ENCODE measurements at regions not wholly inside any gene's neighbourhood (a gene's known extent, or its start where the extent isn't known, plus 50 kb on each side); places are given as distances from the start of the nearest gene placed in this dataset.
A peak's percentile ranks its signal among the peaks of the same experiment; 100 is the strongest.
"Not testable (repeated sequence)": the region's sequence is repeated elsewhere in the genome, so short reads cannot be mapped to it uniquely, and the experiment has no call there.

DNA sequence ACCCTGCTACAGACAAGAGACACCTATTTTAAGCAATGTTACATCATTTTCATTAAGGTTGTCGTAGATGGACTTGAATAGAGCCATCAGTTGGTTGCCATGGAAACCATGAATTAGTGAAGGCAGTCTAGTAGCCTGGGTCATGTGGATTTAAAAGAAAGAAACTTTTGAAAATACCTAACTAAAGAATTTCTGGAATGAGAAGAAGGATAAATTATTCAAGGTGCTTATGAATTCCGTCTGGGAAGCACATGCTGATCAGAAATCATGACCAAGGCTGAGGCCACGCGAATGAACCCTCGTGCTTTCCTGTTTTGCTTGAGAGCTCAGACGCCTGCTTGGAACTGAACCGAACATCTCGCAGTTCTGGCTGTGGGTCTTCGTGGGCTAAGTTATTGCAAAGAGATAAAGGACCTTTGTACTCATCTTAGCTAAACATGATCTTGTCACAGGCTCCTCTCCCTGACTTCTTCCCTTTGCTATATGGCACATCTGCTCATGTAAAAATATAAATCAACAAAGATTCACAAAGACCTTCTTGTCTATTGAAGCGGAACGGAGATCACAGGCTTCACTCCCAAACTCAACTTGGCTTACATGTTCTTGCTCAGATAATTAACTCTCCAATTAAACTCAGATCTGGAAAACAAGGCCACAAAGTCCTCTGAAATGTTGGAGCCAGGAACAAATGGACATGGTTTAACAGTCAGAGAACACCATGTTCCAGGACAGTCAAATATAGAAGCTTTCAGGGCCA lies 140.2 kb downstream of the NUFIP1 start:
- DNase-seq: no peak

DNA sequence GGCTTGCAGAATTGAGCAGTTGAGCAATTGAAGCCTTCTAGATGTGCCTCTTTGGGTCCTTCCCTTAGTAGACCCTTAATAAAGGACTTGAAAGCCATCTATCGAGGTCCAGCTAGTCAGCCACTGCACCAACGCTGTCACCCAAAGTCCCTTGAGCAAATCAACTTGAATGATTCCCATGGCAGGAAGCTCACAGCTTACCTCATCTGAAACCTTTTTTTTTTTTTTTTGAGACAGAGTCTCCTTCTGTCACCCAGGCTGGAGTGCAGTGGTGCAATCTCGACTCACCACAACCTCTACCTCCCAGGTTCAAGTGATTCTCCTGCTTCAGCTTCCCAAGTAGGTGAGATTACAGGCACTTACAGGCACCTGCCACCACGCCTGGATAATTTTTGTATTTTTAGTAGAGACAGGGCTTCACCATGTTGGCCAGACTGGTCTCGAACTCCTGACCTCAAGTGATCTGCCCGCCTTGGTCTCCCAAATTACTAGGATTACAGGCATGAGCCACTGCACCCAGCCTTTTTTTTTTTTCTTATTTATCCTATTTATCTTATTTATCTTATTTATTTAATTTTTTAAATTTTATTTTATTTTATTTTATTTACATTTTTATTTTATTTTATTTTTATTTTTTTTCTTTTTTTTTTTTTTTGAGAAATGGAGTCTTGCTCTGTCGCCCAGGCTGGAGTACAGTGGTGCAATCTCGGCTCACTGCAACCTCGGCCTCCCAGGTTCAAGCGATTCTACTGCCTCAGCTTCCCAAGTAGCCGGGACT lies 143.8 kb downstream of the NUFIP1 start:
- DNase-seq: not testable (repeated sequence)

DNA sequence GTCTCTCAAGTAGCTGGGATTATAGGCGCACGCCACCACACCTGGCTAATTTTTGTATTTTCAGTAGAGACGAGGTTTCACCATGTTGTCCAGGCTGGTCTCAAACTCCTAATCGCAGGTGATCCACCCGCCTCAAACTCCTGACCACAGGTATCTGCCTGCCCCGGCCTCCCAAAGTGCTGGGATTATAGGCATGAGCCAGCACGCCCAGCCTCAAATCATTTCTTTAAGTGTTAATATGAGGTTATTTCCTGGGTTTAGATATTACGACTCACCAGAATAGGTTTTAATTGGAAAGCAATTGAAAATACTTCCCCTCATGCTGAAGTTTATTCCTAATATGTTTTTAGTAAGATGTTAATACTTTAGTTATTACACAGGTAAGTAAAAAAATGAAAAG lies 144.5 kb downstream of the NUFIP1 start:
- DNase-seq: no peak

DNA sequence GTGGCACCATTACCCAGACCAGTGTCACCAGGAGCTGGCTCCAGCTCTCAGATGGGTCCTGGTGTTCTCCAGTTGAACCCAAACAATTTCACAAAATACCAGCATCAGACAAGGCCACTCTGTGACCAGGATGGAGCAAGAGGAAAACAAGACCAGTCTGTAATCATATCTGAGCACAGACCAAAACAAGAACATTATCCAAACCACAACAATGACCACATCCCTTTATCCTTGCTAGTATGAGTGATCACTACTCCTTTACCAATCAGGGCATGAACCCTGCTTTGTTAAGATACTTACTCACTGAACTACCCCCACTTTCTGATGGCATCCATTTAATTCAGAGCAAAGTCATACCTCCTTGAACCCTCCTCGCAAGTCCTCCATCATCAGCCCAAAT lies 145.9 kb downstream of the NUFIP1 start:
- DNase-seq: no peak

DNA sequence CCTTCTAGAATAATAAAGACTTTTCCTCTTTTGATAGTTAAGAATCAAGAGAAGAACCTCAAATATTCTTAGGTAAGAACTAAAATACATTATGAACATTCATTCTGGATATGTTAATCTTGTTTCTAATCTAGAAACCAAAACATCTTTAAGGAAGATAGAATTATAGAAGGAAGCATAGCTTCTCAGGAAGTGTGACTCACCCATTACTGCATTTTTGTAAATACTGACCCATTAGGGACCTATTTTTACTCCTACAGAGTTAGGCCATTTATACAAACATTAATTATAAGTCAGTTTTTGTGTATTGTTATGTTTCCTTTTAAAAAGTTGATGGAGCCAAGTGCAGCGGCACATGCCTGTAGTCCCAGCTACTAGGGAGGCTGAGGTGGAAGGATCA lies 147.1 kb downstream of the NUFIP1 start:
- DNase-seq: no peak

DNA sequence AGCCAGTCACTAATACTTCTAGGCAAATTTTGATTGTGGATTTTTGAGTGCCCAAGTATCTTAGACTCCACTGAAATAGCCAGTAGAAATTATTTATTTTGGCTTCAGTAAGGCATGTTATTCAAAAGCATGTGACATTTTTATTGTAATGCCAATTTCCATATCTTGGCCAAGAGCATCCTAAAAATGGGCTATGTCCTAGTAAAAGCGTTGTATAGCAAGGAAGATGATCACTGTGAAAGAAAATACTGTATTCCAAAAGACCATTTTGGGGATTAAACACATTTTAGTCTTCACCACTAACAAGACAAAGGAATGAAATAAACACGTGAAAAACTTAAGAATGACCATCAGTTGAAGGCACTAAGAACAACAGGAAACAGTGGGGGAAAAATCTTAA lies 149.1 kb downstream of the NUFIP1 start:
- no peak for DNase-seq

DNA sequence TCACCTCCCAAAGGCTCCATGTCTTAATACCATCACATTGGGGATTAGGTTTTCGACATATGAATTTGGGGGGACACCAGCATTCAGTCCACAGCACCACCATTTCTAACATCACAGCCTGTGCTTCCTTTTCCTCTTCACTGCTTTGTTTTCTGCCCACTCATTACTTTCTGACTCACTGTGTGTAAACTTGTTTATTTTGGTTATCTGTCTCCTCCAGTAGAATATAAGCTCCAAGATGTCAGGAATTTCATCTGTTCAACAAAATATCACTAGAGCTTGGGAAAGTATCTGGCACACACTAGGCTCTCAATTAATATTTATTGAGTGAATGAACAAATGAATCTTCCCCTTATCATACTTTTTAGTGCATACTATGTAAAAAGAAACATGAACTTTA lies 152.0 kb downstream of the NUFIP1 start:
- DNase-seq: no peak

DNA sequence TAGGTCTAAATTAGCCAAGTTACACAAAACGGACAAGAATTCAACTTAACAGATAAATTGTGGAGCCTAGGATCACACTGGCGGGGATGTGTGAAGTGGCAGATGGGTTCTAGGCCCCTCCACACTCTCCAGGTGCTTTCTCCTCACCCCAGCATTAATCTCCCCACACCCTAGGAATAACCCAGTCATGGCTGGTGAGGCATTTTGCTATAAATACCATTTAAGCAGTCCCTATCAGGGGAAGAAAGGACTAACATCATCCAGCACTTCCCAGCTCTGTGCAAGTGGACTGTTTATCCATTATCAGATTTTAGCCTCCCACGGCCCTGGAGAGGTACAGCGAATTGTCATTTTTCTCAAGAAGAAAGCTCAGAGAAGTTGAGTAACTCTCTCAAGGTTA lies 154.9 kb downstream of the NUFIP1 start:
- no peak for DNase-seq

DNA sequence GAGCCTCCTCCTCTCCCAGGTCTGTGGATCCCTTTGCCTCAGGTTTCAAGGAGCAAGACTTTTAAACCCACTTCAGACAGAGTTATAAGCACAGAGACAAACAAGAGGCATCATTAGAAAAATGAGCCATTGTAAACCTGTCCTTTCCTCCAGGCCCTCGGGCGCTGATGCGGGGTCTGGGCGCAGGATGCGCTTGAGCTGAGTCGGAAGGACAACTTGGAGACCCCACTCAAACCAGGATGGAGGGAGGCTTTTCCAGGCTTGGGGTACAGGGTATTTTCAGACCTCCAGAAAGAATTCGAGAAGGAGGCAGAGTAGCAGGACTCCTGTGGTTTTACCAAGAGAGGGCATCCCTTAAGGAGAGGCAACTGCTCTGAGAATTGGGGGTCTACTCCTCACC lies 155.6 kb downstream of the NUFIP1 start:
- DNase-seq: no peak

DNA sequence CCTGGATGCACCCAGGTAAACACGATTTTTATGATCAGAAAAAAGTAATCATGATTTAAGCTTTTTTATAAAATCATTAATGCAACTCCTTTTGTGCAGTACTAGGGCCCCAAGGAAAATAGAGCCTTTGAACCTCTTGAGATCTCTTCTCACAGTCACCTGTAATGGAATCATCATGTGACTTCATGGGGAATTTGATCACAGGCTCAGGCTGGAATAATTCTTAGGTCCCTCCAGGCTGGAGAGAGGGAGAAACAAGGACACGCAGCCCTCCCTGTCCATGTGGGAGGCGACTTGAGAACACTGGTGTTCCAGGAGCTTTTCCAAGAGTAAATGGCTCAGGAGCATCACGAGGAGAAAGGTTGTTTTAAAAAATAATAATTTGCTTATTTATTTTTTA lies 156.1 kb downstream of the NUFIP1 start:
- DNase-seq: no peak

DNA sequence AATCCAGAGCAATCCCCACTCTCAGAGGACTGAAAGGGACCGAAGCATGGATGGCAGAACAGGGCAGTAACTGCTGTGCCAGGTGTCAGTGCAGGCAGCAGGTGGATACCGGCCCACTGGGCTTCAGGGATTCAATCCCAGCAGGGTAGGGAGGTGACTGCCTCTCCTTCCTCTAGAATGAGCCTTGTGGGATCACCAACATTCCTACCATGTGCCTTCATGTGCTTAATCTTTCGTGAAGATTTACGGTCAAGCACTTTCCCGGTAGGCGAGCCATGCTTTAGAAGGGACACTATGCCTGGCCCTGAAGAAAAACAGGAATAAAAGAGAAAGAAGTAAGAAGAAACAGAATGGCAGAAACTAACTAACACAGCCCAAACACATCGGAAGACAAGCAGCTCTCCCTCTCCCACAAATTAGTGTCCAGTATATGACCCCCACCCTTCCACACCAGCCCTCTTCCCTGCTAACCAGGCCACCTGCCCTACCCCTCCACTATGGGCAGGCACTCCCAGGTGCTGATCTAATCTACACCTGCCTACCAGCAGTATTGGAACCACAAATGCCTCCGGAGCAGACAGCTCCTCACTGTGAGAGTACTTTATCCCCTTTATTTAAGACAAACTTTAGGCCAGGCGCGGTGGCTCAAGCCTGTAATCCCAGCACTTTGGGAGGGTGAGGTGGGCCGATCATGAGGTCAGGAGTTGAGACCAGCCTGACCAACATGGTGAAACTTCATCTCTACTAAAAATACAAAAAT lies 162.5 kb downstream of the NUFIP1 start:
- no peak for DNase-seq

DNA sequence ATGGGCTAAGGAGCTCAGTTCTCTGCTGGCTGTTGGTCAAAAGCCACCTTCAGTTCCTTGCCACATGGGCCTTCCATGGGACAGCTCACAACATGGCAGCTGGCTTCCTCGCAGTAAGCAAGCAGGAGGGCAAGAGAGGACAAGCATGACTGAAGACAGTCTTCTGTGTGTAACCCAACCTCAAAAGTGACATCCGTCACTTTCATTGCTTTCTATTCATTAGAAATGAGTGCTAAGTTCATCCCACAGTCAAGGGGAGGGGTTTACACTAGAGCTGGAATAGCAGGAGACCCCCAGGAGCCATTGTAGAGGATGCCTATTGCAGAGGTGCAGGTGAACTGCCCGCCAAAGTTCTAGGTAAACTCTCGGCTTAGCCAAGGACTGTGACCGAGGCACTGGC lies 163.3 kb downstream of the NUFIP1 start:
- no peak for DNase-seq

DNA sequence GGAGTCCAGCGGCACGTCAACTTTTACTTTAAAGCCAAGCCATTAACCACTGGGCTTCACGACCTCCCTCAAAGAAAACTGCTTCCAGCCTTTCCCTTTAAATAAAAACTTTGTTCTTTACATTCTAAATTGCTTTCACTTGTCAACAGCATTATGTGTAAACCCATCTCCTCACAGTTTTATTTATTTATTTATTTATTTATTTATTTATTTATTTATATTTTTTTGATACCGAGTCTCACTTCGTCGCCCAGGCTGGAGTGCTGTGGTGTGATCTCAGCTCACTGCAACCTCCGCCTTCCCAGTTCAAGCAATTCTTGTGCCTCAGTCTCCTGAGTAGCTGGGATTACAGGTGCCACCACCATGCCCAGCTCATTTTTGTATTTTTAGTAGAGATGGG lies 165.7 kb downstream of the NUFIP1 start:
- DNase-seq: not testable (repeated sequence)

DNA sequence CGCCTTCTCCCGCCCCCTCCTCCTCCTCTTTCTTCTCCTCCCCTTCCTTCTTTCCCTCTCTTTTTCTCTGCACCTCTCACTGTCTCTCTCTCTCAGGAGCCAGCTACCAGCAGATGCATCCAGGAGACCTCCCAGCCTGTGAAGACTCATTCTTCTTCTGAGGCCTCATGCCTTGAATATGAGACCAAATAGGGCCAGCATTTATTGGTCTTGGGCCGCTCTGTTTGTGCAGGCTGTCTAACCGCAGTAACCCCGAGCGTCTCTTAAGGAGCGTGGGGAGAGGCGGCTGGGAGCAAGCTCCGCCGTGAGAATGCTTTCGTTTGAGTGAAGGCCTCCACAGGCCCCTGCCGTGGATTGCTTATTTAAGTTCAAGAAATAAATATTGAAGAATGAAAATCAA lies 167.0 kb downstream of the NUFIP1 start:
- DNase-seq: no peak

DNA sequence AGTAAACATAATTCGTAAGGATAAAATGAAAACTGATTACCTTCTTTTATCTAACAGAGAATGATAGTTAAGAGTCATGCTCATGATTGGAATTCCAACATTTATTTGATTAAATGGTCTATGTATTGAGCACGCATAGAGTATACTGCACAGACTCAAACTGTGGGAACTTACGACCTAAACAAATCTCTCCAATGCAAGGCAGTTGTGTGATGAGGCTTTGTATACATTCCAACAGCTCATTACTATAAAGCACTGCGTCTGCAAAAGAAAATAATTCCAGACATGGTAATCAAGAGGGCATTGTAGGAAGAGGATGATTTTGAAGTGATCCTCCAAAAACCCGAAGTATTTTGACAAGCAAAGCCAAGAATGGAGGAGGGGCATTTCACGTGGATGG lies 169.5 kb downstream of the NUFIP1 start:
- DNase-seq: no peak

DNA sequence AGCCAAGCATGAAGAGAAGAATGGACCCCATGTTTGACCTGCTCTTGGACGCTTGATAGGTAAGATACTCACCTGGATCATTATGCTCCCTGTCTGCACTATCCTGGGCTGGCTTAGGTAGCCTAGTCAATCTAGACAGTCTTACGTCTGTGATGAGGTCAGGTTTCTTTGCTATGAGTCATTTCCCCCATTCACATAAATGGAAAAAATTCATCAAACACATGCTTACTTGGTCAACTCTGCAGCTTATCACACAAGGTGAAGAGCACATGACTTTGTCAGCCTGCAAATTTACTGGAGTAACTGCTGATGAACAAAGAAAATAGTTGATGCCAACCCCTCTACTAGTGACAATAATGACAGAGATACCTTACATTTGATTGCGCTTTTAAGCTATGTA lies 170.0 kb downstream of the NUFIP1 start:
- no peak for DNase-seq

DNA sequence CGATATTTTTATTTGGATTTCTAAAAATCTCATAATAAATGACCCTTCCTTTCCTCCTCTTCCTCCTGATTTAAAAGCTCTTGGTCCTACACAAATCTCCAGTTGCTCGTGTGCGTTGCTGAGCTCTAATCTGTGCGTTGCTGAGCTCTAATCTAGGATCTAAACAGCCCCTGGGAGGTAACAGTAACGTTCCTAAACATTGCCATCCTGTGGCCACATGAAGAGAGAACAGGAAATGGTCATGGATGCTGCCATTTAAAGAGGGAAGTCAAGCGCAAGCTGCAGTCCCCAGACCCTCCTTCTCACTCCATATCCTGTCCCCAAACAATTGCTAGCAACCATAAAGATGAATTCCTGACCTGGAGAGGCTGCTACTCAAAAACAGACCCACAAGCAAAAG lies 170.8 kb downstream of the NUFIP1 start:
- DNase-seq: no peak

DNA sequence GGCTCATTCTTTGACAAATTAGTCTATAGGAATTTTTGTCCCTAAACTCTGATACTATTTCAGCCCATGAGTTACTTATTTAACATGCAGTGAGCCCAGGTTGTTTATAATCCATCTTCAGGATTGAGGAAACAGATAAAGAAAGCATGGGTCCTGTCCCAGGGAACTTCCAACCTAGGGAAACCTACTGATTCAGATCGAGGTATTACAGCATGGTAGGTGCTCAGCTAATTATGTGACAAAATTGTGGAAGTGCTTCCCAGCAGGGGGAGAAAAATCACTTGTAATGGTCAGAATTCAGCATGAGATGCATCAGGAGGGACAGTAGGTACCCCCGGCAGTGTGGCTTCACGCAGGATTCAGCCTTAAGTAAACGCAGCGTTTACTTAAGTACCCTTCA lies 171.3 kb downstream of the NUFIP1 start:
- DNase-seq: no peak

DNA sequence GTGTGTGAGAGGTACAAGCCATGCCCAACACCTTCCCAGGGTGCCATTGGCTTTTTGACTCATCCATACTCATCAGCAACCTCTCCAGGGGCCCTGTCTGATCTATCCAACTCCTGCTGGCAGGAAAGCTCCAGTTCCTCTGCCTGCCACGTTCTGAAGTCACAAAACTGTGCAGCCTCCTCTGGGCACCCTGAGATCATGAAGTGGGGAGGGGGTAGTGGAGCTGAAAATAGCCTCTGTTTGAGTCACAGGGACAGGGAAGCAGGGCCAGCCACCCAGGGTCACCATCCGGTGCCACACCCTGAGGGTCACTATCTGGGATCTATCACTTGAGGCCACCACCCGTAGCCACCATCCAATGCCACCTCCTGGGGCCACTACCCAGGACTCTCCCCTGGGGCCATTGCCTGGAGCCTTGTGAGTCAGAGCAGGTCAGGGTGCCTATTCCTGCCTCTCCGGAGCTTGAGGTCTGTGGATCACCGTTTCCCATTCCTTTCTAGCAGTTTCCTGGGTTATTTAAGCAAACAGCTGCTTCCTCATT lies 172.1 kb downstream of the NUFIP1 start:
- no peak for DNase-seq

DNA sequence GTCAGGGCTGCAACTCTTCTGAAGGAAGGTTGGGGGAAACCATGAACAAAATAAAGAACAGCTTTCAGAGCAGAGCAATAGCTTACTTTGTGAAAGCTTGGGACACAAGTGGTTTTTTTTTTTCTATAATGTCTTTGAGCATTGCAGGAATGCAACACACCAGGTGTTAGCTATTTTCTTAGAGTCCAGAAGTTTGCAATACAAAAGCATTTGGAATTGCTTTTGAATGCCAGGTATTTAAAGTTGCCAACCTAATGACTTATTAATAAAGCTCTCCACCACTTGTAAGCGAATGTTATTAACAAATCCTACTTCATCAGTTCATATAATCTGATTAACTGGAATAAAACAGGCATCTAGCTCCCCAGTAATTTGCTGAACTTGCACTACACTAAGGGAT lies 172.6 kb downstream of the NUFIP1 start:
- no peak for DNase-seq

DNA sequence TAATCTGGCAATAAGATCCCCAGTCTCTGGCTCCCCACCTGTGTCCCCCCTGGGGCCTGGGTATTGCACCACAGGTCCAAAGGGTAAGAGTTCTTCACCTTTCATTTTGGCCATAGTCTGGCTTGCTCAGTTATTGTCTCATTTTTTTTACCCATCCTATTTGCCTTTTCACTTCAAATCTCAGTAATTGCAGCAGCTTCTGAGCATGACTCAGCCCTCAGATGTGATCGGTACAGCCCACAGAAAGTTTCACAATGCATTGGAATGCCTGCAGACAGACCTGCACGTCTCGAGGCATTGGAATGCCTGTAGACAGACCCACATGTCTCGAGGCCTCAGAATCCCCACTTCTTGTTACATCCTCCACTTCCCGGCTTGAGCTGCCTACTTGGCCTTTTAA lies 173.6 kb downstream of the NUFIP1 start:
- peak; percentile 10 for DNase-seq

DNA sequence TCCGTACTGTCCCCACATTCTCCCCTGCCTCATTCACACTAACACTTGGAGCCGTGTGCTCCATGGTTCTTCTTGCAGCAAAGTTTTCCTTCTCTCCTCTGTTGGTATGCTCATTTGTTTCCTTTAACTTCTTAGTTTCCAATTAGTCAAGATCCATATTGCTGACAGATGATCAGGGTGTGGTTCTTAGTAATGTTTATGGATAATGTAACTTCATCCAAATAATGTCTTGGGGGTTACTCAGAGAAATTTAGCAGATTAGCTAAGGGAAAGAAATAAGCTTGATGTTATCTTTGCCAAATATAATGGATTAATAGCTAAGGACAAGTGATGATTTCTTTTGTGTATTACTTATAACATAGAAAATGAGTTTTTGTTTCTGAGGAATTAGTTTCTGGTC lies 174.4 kb downstream of the NUFIP1 start:
- no peak for DNase-seq

DNA sequence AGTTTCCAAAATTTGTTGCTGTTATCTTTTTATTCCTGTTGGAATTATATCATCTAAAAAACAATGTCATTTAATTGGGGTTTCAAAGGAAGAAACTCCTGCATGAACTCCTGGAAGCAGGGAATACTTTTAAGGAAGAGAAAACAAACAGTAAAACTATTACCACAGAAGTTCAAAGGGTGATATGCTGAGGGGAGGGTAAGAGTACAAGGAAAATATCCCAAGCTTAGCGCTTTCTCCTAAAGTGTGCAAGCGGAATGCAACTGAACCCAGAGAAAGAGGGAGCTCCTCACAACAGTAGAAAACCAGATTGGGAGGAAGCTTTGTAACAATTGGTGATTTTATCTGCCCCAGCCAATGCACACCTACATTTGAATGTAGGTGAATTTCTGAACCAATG lies 175.1 kb downstream of the NUFIP1 start:
- no peak for DNase-seq

DNA sequence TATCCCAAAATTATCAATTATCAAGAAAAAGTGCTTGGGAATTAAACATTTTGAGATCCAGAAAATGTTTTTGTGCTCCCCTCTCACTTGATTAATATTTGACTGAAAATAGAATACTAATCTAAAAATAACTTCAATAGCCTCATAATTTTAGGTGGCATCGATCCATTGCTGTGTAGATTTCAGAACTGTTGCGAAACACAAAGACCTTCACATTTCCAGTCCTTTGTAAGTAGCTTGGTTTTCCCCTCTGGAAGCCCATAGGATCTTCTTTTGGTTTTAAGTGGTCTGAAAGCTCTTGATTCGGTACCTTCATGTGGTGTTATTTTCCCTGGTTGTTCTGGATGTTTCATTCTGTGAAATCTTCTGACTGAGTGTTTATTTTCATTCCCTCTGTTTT lies 176.5 kb downstream of the NUFIP1 start:
- DNase-seq: no peak
